GM21529 (cell line): ENCODE measurements at regions not wholly inside any gene's neighbourhood (a gene's known extent, or its start where the extent isn't known, plus 50 kb on each side); places are given as distances from the start of the nearest gene placed in this dataset.

Experiments used
- ATAC-seq: cut with Tn5 transposase; IDR thresholded peaks from one replicate; pipeline ENCODE4 v1.9.1; 2021; ENCODE audit not compliant: unreplicated experiment

DNA sequence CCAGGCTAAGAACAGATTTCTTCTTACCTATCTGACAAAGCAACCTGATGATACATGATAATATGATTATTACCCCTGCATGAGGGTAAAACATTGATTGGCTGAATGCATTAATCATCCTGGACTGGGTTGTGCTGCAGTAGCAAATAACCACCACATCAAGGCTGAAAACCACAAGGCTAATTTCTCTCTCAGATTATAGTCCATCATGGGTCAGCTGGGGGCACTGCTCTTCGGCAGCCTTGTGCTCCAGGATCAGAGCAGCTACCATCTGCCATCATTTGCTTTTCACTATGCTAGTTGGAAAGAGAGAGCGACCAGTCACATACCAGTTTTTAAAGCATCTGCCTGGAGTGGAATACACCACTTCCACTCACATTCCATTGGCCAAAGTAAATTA, 383.5 kb downstream of the RASEF start:
- no peak for ATAC-seq

DNA sequence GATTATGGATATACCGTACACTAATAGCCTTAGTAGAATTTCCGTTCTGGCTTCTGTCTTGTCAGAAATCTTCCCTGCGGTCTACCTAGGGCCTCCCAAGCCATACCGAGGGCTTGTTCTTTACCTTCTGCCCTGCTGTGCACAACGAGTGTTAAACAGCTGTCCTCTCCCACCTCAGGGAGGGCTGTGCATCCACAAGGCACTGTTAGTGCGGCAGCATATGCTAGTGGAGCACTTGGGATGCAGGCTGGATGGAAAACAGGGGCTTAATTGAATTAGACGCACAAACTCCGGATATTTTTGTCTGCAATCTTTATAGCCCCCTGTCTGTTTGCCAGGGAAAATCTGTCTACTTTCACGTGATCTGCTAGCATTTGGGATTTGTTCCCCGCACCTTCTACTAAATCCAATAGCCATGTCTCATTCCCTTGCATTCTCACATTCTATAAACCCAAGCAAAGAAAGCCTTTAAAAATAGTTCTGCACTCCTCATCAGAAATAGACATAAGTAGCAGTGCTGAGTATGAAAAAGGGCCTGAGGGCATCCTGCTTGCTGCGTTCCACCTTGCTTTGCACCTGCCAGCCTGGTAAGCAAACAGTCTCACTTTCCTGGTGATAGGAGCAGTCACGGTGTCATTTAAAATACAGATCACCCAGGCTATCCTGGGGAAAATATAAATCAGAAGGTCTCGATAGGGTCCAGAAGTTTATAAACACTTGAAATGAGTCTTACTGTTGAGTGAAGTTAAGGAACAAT, 382.6 kb downstream of the RASEF start:
- no peak for ATAC-seq

DNA sequence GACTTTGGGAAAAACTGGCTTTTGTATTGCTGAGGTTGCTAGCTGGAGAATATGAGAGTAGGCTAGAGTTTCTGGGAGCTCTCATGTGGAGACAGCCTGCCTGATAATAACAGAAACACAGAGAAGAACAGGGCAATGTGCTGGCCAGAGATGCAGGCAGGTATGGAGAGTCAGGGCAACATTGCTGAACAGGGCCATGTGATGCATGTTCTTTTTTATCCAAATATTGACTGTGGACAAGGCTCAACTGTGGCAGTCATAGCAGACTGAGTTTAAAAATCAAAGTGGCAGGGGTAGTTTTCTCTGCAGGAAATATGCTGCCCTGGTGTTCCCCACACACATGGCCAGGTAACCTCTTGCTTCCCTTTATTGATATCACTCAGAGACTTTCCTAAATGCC, 381.1 kb downstream of the RASEF start:
- no peak for ATAC-seq

DNA sequence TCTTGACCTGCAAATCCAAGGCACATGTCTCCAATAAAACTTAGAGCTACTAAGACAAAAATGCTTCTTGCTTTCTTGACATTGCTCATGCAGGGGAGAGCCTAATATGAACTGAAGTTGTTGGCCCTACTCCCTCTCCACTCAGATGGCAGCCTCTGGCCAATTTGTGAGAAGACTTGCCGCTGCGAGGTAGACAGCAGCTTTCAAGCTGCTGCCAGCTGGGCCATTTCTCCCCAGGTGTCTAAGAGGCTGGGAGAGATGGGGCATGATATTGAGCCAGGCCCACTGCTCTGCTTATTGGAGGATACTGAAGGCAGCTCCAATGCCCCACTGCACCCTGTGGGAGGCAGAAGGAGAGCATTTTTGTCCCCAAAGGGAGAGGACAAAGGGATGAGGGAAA, 380.5 kb downstream of the RASEF start:
- no peak for ATAC-seq

DNA sequence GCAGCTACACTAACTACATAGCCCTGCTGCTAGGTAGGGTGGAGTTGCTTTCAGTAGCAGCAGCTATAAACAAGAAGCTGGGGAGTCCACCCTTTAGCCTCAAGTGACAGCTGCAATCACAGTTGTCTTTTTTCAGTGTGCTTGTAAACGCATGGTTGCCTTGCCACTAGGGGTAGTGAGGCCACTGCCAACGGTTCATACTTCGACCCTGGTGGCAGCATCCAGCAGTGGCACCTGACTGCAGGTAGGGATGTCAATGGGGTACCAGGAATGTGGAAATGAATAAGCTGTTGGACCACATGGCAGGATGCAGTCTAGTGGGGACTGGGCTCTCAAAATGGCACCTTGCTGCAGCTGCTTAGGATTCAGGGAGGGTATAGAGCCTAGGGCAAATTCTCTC, 367.2 kb downstream of the RASEF start:
- ATAC-seq, result no peak

DNA sequence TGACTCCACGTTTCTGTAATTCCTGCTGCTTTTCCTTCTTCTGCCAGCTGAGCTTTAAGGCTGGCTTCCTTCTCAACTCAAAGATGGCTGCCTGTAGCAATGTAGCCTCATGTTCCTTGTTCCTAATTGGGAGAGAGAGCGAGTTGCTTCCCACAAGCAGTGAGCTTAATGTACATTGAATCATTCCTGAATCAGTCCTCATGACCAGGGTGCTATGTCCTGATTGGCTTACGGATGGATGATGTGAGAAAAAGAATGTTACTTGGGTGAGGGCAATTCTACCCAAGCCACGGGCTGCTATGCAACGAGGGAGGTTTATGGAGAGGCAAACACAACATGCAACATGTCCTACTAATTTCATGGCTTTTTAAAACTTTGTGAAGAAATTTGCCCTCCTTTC, 356.2 kb downstream of the RASEF start:
- ATAC-seq, result no peak

DNA sequence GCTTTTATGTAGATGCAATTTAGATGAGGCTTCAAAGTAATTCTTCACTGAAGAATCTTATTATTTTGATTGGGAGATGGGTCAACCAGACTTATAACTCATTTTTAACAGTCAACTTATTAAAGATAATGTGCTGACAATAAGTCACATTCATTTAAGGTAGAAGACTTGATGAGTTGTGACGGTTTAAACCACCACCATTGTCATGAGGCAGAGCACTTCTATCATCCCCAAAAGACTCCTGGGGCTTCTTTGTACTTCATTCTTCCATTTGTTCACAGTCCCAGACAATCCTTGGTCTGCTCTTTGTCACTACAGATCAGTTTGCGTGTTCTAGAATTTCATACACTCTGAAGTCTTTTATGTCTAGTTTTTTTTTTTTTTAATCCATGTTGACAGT, 346.1 kb downstream of the RASEF start:
- ATAC-seq, result no peak

DNA sequence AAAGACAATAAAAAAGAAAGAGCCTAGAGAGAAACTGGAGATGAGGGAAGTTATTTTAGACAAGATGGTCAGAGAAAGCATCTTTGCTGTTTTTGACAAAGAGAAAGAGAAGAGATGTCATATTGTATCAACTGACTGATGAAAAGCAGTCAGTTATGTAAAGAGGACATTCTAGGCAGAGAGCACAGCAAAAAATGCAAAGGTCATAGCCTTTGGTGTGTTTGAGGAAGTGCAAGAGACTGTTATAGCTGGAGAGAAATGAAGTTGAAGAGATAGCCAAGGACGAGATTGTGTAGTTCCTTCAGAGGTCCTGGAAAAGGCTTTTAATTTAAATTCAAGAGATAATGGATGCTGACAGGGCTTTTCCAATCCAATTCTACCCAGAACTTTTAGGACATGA, 342.4 kb downstream of the RASEF start:
- ATAC-seq, result no peak

DNA sequence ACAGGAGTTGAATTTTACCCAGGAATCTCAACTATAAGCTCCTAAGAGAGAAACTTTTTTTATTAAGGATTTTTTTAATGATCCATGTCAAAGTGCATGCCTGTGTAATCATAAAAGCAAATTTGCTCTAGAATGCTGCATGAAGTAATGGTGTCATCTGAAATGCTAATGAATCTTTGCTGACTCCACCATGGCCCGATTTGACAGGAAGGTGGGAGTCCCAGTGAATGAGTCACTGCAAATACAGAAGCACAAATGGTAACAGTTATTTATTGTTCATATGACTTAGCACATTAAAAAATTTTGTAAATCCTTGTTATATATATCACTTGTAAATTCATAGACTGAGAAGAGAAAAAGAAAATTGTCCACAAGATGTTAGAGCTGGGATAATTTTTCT, 341.3 kb downstream of the RASEF start:
- no peak for ATAC-seq

DNA sequence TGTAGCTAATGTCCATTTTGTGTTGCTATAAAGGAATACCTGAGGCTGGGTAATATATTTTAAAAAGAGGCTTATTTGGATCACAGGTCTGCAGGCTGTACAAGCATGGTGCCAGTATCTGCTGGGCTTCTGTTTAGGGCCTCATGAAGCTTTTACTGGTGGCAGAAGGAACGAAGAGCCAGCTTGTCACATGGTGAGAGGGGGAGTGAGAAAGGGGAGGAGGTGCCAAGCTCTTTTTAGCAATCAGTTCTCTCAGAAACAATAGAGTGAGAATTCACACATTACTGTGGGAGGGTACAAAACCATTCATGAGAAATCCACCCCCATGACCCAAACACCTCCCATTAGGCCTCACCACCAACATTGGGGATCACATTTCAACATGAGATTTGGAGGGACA, 340.9 kb downstream of the RASEF start:
- ATAC-seq, result no peak

DNA sequence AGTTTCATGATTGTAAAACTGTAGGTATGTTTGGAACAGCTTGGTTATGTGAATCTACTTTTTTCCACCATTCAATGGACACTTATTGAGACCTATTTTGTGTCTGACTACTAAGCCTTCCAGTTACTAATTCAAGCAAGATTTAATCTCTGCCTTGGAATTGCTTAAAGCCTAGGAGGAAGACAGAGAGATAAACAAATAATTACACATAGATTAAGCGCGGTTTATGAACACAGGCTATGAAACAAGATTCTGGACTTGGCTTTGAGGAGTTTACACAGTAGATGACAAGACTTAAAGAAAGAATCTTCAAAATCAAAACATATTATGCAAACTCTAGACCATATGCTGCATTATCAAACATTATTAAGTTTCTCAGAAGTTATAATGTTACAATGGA, 340.4 kb downstream of the RASEF start:
- no peak for ATAC-seq

DNA sequence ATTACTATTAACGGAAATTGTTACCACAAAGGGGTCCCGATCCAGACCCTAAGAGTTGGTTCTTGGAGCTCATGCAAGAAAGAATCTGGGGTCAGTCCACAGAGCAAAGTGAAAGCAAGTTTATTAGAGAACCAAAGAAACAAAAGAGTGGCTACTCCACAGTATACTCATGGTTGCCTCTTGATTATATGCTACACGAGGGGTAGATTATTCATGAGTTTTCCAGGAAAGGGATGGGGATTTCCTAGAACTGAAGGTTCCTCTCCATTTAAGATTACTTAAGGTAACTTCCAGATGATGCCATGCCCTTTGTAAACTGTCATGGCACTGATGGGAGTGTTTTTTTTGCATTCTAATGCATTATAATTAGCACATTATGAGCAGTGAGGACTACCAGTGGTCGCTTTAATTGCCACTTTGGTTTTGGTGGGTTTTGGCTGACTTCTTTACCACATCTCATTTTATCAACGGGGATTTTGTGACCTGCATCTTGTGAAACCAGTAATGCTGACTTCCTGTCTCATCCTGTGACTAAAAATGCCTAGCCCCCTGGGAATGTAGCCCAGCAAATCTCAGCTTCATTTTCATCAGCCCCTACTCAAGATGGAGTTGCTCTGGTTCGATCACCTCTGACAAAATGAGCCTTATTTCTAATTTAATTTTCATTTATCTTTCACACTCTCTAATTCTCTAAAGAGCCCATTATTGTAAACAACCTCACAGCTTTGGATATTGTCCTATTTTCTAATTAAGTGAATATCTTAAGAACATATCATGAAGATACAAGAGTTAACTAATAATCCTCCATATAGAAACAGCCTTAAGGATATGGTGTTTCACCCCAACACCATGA, 336.3 kb downstream of the RASEF start:
- ATAC-seq, result no peak

DNA sequence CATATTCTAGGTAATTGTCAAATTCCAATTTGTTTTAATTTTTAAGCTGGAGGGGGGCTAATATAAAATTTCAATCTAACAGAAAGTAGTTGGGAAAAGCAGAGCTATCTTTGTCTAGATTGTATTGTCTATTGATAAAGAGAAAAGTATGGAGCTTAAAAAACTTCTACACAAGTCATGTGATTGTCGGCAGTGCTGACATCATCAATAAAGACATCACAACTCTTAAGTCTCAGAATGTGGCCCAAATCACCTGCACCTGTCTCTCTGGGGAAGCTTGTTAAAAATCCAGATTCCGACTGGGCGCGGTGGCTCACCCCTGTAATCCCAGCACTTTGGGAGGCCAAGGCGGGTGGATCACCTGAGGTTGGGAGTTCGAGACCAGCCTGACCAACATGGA, 333.8 kb downstream of the RASEF start:
- no peak for ATAC-seq

DNA sequence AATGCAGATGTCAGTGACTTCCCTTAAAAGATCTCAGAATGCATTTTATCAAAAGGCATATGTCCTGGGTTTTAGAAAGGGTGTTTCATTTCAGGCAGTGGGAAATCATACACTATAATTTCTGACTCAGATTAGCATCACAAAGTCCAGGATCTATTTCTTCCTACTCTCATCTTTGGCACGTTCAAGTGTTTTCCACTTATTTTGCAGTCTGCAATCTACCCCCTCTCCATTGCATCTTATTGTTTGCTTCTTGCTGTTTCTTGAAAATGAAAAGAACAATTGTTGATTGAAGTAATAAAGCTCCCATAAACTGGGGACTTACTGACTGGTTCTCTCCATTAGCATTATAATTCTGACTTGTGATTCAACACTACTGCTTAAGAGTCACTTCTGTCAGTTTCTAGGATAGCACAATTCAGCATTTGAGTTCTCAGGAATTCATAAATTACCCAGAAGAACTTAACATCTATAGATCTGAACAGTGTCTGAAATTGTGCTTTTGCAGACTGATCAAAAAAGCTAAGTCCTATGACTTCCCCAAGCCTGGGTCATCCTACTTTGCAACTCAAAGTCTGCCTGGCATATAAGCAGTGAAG, 332.9 kb downstream of the RASEF start:
- ATAC-seq, result no peak

DNA sequence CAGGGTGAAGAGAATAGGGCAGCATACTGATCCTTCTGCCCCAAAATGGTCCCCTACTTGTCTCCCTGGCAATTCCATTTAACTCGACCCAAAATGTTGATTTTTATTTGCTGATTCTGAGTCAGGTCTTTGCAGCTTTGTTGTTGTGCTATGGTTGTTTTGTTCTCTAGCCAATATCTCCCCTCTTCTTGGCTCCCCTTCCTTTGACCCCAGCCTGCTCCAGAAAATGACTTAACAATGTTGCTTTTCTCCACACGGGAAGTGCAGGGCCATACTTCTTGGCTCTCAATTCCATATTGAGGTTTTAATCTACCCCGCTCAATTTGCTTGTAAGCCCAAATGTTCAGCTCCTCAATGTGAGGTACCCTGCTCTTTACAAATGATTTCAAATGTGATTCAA, 330.0 kb downstream of the RASEF start:
- ATAC-seq, result no peak

DNA sequence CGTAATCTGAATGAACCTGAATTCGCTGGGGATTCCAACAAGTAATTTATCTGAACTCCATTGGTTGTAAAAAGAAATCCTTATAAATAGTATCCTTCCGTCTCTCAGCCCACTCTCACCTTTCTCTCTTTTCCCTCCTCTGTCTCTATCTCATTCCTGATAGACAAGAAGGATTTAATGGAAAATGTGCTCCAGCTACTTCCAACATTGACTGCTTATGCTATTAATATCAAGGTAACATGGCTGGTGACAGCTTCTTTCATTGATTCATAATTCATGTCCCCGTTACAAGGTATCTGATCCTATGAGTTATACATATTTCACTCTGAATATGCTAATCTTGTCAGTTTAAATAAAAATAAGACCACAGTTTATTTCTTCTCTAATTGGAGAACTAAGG, 326.8 kb downstream of the RASEF start:
- no peak for ATAC-seq

DNA sequence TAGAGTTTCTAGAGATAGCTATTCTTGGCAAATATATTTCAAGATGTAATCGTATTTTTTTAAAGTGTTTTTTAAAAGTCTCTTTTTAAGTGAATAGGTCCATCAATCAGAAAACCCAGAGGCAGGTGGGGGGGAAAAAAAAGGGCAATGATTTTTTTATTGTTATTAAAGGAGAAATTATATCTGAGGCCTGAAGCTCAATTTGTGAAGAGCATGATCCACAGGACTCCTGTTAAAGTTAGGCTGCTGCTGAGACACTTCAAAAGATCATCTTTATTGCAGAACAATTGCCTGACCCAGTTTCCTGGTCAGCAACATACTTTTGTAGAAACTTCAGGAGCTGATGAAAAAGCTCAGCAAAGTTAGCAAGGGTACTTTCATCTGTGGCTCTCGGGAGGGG, 326.2 kb downstream of the RASEF start:
- ATAC-seq, result no peak

DNA sequence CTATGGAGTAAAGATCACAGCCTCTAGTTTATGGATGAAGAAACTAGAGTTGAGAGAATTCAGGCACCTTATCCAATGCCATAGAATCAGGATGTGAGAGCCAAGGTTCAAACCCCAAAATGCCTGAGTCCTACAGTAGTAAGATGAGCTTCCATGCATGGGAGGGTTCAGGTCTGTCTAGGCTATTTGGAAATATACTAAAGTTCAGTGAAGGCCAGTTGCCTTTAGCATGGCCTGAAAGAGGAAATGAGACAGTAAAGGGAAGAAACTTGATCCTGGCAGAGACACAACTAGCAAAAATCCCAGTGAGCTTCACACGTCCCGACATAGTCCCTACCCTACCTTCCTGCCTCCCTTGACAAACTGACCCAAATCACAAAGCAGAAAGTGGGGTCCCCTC, 317.0 kb downstream of the RASEF start:
- no peak for ATAC-seq

DNA sequence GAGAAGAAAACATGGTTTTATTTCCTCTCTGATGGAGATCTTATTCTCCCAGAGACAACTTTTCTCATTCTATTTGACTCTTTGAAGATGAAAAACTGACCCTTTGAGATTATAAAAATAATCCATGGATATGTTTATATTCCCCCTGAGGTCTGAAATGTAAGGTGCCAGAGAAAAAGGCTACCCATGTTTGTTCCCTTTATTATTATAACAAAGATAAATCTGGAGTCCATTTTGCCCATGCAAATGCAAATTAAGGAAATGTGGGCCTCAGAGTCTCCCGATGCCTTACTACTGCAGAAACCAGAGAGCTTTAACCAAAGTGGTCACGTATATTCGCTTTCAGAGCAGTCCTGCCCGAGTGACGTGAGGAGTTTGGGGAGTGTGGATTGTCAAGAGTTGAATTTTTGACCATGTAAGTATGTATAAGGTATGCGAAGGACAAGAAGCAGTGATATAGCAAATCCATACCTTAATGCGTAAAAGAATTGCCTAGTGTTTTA, 312.5 kb downstream of the RASEF start:
- ATAC-seq, result no peak

DNA sequence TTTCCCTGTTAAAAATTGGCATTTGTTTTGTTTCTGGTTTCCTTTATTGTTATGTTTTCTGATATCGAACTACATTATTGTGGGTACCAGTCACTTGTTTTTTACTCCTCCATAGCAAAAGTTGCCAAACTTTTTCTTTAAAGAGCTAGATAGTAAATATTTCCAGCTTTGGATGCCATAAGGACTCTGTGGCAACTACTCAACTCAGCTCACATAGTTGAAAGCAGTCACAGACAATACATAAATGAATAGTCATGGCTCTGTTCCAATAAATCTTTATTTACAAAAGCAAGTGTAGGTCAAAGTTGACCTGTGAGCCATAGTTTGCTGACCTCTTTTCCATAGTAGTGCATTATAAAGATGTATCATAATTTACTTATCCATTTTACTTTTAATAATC, 305.0 kb downstream of the RASEF start:
- ATAC-seq, result no peak

DNA sequence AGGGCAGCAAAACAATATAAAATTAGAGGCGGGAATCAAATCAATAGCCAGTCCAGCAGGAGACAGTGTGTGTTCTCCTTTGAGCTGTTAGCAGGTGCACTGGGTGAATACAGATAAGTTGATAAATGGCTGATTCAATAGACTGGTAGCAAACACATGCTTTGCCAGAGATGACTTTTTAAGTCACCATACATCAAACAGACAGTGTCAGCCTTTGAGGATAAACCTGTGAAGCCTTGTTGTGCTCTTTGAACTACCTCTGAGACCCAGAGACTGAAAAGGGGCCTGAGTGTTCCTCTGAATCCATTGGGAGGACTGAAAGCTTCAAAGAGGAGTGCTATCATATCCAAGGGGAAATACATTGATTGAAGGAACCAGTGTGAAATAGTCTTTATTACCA, 301.9 kb downstream of the RASEF start:
- ATAC-seq, result no peak

DNA sequence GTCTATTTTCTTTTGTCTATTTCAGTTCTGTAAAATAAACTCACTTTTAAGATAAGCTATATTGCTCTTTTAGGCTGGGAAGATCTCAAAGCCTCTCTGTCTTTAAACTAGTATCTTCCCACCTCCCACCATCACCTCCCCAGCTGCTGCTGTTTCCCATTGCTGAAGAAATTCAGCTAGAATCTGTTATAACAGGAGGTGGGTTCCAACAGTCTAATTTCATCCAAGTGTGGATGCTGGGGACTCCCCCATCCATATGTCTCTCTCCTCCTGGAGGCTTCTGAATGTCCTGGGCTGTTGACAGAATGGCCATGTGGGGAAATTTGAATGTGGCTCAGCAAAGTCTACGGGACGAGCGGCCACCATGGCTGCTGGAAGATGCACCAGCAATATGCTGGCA, 301.0 kb downstream of the RASEF start:
- ATAC-seq, result no peak
